ENCODE measurements at regions not wholly inside any gene's neighbourhood (a gene's known extent, or its start where the extent isn't known, plus 50 kb on each side); places are given as distances from the start of the nearest gene placed in this dataset.

GRCh38 chr13:110068176-110068473, 238.8 kb downstream of the COL4A1 start:
- Histone ChIP-seq H3K14ac (ENCODE audit: insufficient read length) (no peak overlapping the region), H3K36me3 (ENCODE audit: control insufficient read depth in 2 of 4, insufficient read depth in 4 of 4, low read length in 3 of 4) (no peaks in the 10 kb centered on the region), H2BK12ac (ENCODE audit: low read depth, low read length) (no peak overlapping the region), H3K4ac (replicated peaks; ENCODE audit: insufficient read length, low read depth, low read length) (no peak overlapping the region), H3K79me2 (ENCODE audit: control insufficient read depth in 1 of 2, insufficient read depth in 2 of 2, low read length in 2 of 2) (no peaks in the 10 kb centered on the region), H2AFZ (ENCODE audit: low read length) (no peak overlapping the region; the same call in 1 of the 2 replicates), H3K18ac (ENCODE audit: extremely low read depth, low read length) (no peak overlapping the region), H3K4me2 (ENCODE audit: insufficient read depth in 1 of 2, low read depth in 2 of 2, low read length in 2 of 2) (no peak overlapping the region), H4K91ac (replicated peaks; ENCODE audit: insufficient read length, low read length) (no peak overlapping the region), H4K8ac (ENCODE audit: extremely low read depth, insufficient read depth, low read length) (no peak overlapping the region), H3K23ac (ENCODE audit: insufficient read length) (no peak overlapping the region), H2BK5ac (ENCODE audit: low read depth, low read length) (no peak overlapping the region), H3K27me3 (replicated peaks in 1 of 4; ENCODE audit: control insufficient read depth in 3 of 4, extremely low read depth in 1 of 4, insufficient read depth in 3 of 4, low read length in 3 of 4) (no peaks in the 10 kb centered on the region), H2BK15ac (ENCODE audit: low read length) (no peak overlapping the region), H3K56ac (replicated peaks; ENCODE audit: insufficient read length, low read depth, low read length) (no peak overlapping the region), H2BK20ac (ENCODE audit: low read length) (no peak overlapping the region), H3K27ac (ENCODE audit: low read depth, low read length) (no peak overlapping the region), H3K4me3 (ENCODE audit: extremely low read depth in 1 of 4, insufficient read depth in 2 of 4, low read depth in 3 of 4, low read length in 4 of 4) (no peak overlapping the region), H4K5ac (ENCODE audit: insufficient read length, low read depth, low read length) (no peak overlapping the region), H3K9me3 (ENCODE audit: insufficient read depth in 2 of 2, low read depth in 1 of 2, low read length in 1 of 2) (no peaks in the 10 kb centered on the region), H3K79me1 (ENCODE audit: low read depth, low read length) (no peaks in the 10 kb centered on the region), H4K20me1 (replicated peaks in 1 of 2; ENCODE audit: control insufficient read depth in 1 of 2, insufficient read depth in 2 of 2, low read length in 2 of 2) (no peaks in the 10 kb centered on the region), H3K23me2 (ENCODE audit: low read depth, low read length) (no peaks in the 10 kb centered on the region), H3K4me1 (replicated peaks in 1 of 4; ENCODE audit: control insufficient read depth in 3 of 4, insufficient read depth in 4 of 4, low read length in 3 of 4) (no peaks in the 10 kb centered on the region; a peak in 1 of 7 replicates), H2AK5ac (ENCODE audit: low read depth, low read length) (no peak overlapping the region), H2BK120ac (replicated peaks; ENCODE audit: low read depth, low read length) (no peak overlapping the region), H3K9ac (replicated peaks in 1 of 4; ENCODE audit: extremely low read depth in 1 of 4, low read depth in 3 of 4, low read length in 3 of 4) (no peak overlapping the region)
- WGBS, 2 experiments (ENCODE audit: extremely low coverage in 1 of 2, insufficient coverage in 1 of 2, insufficient read length in 1 of 2, insufficient replicate concordance in 2 of 2, low coverage in 1 of 2, low lambda C conversion rate in 2 of 2, missing lambda C conversion rate in 1 of 2): 91% methylated on average over 3 of the region's 3 CpGs; no CpG with 5 or more reads in 1 of the 2 experiments
- POLR2A ChIA-PET (ENCODE audit: partially characterized antibody): no interaction called here
- CTCF ChIA-PET (ENCODE audit: partially characterized antibody): interaction anchor here (1.3 to 2.1 kb wide), 2 partner anchors 9 to 22 kb away, joined by 3 to 6 read pairs; no protein-coding TSS in a partner anchor
- no peak for DNase-seq (ENCODE audit: low read depth in 1 of 2, low spot score in 2 of 2)
- FAIRE-seq: no peak
- TF ChIP-seq CBX8 (IDR thresholded peaks at IDR 0.05; ENCODE audit: borderline replicate concordance, low read depth, low read length): no peak
- no peak for TF ChIP-seq HDAC2 (IDR thresholded peaks at IDR 0.05; ENCODE audit: borderline replicate concordance in 1 of 2, low read depth in 2 of 2, low read length in 2 of 2)
- no peak for TF ChIP-seq CREB1 (IDR thresholded peaks at IDR 0.05)
- no peak for TF ChIP-seq TBP (IDR thresholded peaks at IDR 0.05; ENCODE audit: low read depth, low read length)
- no peak for TF ChIP-seq FOSL1 (IDR thresholded peaks at IDR 0.05; ENCODE audit: insufficient read depth, low read depth, low read length)
- no peak for TF ChIP-seq KDM4A (IDR thresholded peaks at IDR 0.05; ENCODE audit: low read depth, low read length, severe bottlenecking)
- no peak for TF ChIP-seq ATF2 (IDR thresholded peaks at IDR 0.05; ENCODE audit: low read length)
- TF ChIP-seq CHD1 (IDR thresholded peaks at IDR 0.05; ENCODE audit: low read depth, low read length): no peak
- no peak for TF ChIP-seq SUZ12 (IDR thresholded peaks at IDR 0.05; ENCODE audit: low read length)
- TF ChIP-seq SIRT6 (IDR thresholded peaks at IDR 0.05; ENCODE audit: low read length): no peak
- TF ChIP-seq HDAC6 (IDR thresholded peaks at IDR 0.05; ENCODE audit: low read depth, low read length): no peak
- TF ChIP-seq KDM1A (IDR thresholded peaks at IDR 0.05; ENCODE audit: borderline replicate concordance, low read length): no peak
- TF ChIP-seq GABPA (IDR thresholded peaks at IDR 0.05; ENCODE audit: borderline replicate concordance, insufficient read depth, low read length): no peak
- no peak for TF ChIP-seq PHF8 (conservative IDR thresholded peaks at IDR 0.05; ENCODE audit: low read depth, low read length)

All from H1 (cell line).